ENCODE measurements at regions not wholly inside any gene's neighbourhood (a gene's known extent, or its start where the extent isn't known, plus 50 kb on each side); places are given as distances from the start of the nearest gene placed in this dataset.
A peak's percentile ranks its signal among the peaks of the same experiment; 100 is the strongest.

- TF ChIP-seq USF2 (CRISPR knock-in tag; IDR thresholded peaks at IDR 0.05) = peak; percentile 79
- TF ChIP-seq CTCF (IDR thresholded peaks at IDR 0.05) = no peak
- TF ChIP-seq CREM (CRISPR knock-in tag; IDR thresholded peaks at IDR 0.05) = 0 out of 2 replicates have a peak, but pooled peaks have one; percentile 71
- TF ChIP-seq ZBTB43 (CRISPR knock-in tag; IDR thresholded peaks at IDR 0.05) = peak; percentile 67
- TF ChIP-seq MLX (CRISPR knock-in tag; IDR thresholded peaks at IDR 0.05) = no peak
- peak; percentile 67; the same call in 1 of the 2 replicates for TF ChIP-seq USF1 (CRISPR knock-in tag; IDR thresholded peaks at IDR 0.05)
- no peak for TF ChIP-seq E2F4 (CRISPR knock-in tag; IDR thresholded peaks at IDR 0.05; ENCODE audit: borderline replicate concordance, low read depth)
- TF ChIP-seq ZNF232 (CRISPR knock-in tag; IDR thresholded peaks at IDR 0.05) = no peak
- 0 out of 2 replicates have a peak, but pooled peaks have one; percentile 59 for TF ChIP-seq TP53 (CRISPR knock-in tag; IDR thresholded peaks at IDR 0.05)
- TF ChIP-seq E2F1 (CRISPR knock-in tag; IDR thresholded peaks at IDR 0.05) = no peak; the same call in 1 of the 2 replicates
- TF ChIP-seq ZNF121 (CRISPR knock-in tag; IDR thresholded peaks at IDR 0.05) = no peak
- no peak for TF ChIP-seq SMAD4 (CRISPR knock-in tag; IDR thresholded peaks at IDR 0.05)
- TF ChIP-seq KAT7 (CRISPR knock-in tag; IDR thresholded peaks at IDR 0.05; ENCODE audit: borderline replicate concordance) = no peak
- TF ChIP-seq ATF6 (CRISPR knock-in tag; IDR thresholded peaks at IDR 0.05) = no peak
Observed at GRCh38 chr17:73820686-73821448, 176.6 kb upstream of the SDK2 start.
